ENCODE measurements at regions not wholly inside any gene's neighbourhood (a gene's known extent, or its start where the extent isn't known, plus 50 kb on each side); places are given as distances from the start of the nearest gene placed in this dataset.

- DNase-seq (ENCODE audit: low read depth in 2 of 2) = no peak
These were observed 445.0 kb downstream of the SPRY1 start for GRCh38 chr4:123841447-123842121.

GRCh38 chr4:123843137-123843536, 446.5 kb downstream of the SPRY1 start:
- no peak for DNase-seq (ENCODE audit: low read depth in 2 of 2)

GRCh38 chr4:123844374-123844773, 447.8 kb downstream of the SPRY1 start:
- DNase-seq (ENCODE audit: low read depth in 2 of 2) = no peak

GRCh38 chr4:123846092-123846491, 449.5 kb downstream of the SPRY1 start:
- DNase-seq (ENCODE audit: low read depth in 2 of 2) = no peak

- no peak for DNase-seq (ENCODE audit: low read depth in 2 of 2)
These were observed 450.0 kb downstream of the SPRY1 start for GRCh38 chr4:123846561-123846960.

- no peak for DNase-seq (ENCODE audit: low read depth in 2 of 2)
These were observed 452.0 kb downstream of the SPRY1 start for GRCh38 chr4:123848606-123849005.

GRCh38 chr4:123849495-123849894, 452.9 kb downstream of the SPRY1 start:
- DNase-seq (ENCODE audit: low read depth in 2 of 2) = no peak

- DNase-seq (ENCODE audit: low read depth in 2 of 2) = no peak
These were observed 454.9 kb downstream of the SPRY1 start for GRCh38 chr4:123851521-123851920.

GRCh38 chr4:123853651-123854050, 457.1 kb downstream of the SPRY1 start:
- DNase-seq (ENCODE audit: low read depth in 2 of 2) = no peak

GRCh38 chr4:123856689-123857545, 460.3 kb downstream of the SPRY1 start:
- DNase-seq (ENCODE audit: low read depth in 2 of 2) = no peak

GRCh38 chr4:123858465-123858864, 461.9 kb downstream of the SPRY1 start:
- no peak for DNase-seq (ENCODE audit: low read depth in 2 of 2)

- no peak for DNase-seq (ENCODE audit: low read depth in 2 of 2)
These were observed 466.2 kb downstream of the SPRY1 start for GRCh38 chr4:123862812-123863211.

- DNase-seq (ENCODE audit: low read depth in 2 of 2) = no peak
These were observed 470.2 kb downstream of the SPRY1 start for GRCh38 chr4:123866796-123867195.

- DNase-seq (ENCODE audit: low read depth in 2 of 2) = no peak
These were observed 471.5 kb downstream of the SPRY1 start for GRCh38 chr4:123867910-123868587.

GRCh38 chr4:123869286-123870215, 473.0 kb downstream of the SPRY1 start:
- no peak for DNase-seq (ENCODE audit: low read depth in 2 of 2)

- no peak for DNase-seq (ENCODE audit: low read depth in 2 of 2)
These were observed 473.8 kb downstream of the SPRY1 start for GRCh38 chr4:123870216-123870876.

GRCh38 chr4:123871341-123871740, 474.7 kb downstream of the SPRY1 start:
- no peak for DNase-seq (ENCODE audit: low read depth in 2 of 2)

- DNase-seq (ENCODE audit: low read depth in 2 of 2) = no peak
These were observed 477.5 kb downstream of the SPRY1 start for GRCh38 chr4:123874063-123874462.

- no peak for DNase-seq (ENCODE audit: low read depth in 2 of 2)
These were observed 479.5 kb downstream of the SPRY1 start for GRCh38 chr4:123876143-123876542.

- DNase-seq (ENCODE audit: low read depth in 2 of 2) = no peak
These were observed 480.1 kb downstream of the SPRY1 start for GRCh38 chr4:123876671-123877101.

- DNase-seq (ENCODE audit: low read depth in 2 of 2) = no peak
These were observed 481.0 kb downstream of the SPRY1 start for GRCh38 chr4:123877551-123877950.
